ENCODE measurements at regions not wholly inside any gene's neighbourhood (a gene's known extent, or its start where the extent isn't known, plus 50 kb on each side); places are given as distances from the start of the nearest gene placed in this dataset.

DNA sequence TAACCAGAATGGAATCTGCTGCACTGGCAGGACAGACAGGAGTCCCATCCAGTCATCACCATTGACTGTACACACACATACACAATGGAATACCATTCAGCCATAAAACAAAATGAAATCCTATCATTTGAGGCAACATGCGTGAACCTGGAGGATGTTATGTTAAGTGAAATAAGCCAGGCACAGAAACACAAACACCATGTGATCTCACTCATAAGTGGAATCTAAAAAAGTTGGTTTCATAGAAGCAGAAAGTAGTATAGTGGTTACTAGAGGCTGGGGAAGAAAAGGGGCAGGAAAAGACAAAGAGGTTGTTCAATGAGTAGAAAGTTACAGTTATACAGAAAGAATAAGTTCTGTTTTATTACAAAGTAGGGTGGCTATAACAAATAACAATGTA is 884.0 kb upstream of the ACO1 start:
- no peak overlapping the region for H3K9ac ChIP-seq (ENCODE audit: control insufficient read depth, insufficient read depth, low read length)
- H4K20me1 ChIP-seq (ENCODE audit: control insufficient read depth, insufficient read depth), result no peaks in the 10 kb centered on the region
- no peak overlapping the region for H3K4me2 ChIP-seq (ENCODE audit: control insufficient read depth, insufficient read depth)
- ChIA-PET POLR2A (no interaction called here), CTCF (interaction anchor here (1.6 kb wide), 1 partner anchor 42 kb away, joined by 3 read pairs; no protein-coding TSS in a partner anchor), RAD21 (ENCODE audit: unreplicated experiment) (no interaction called here), SMC1A (ENCODE audit: uncharacterized antibody, unreplicated experiment) (no interaction called here)
- DNase-seq (ENCODE audit: low read depth, low spot score) (no peak), FAIRE-seq (peak; percentile 31), ATAC-seq (no peak)
- no peaks in the 10 kb centered on the region for H3K36me3 ChIP-seq (ENCODE audit: control insufficient read depth in 2 of 2, insufficient read depth in 2 of 2, low read length in 1 of 2)
- H2AFZ ChIP-seq (ENCODE audit: control insufficient read depth, low read depth, low read length), result no peak overlapping the region
- no peaks in the 10 kb centered on the region for H3K27me3 ChIP-seq (replicated peaks in 1 of 2; ENCODE audit: control insufficient read depth in 2 of 2, insufficient read depth in 2 of 2, low read length in 1 of 2)
- no peak for TF ChIP-seq E4F1 (IDR thresholded peaks at IDR 0.05; ENCODE audit: borderline replicate concordance, partially characterized antibody)
- no peak for TF ChIP-seq IRF4 (IDR thresholded peaks at IDR 0.05; ENCODE audit: low read depth, low read length)
- no peak for TF ChIP-seq RUNX3 (IDR thresholded peaks at IDR 0.05; ENCODE audit: low read length)
- TF ChIP-seq CBX3 (IDR thresholded peaks at IDR 0.05; ENCODE audit: borderline replicate concordance, low read depth), result no peak
- TF ChIP-seq BCL3 (IDR thresholded peaks at IDR 0.05; ENCODE audit: borderline replicate concordance, insufficient read depth, low read depth, low read length, poor library complexity, severe bottlenecking), result no peak
- H3K4me1 ChIP-seq (ENCODE audit: control insufficient read depth, insufficient read depth, low read length), result no peaks in the 10 kb centered on the region
- WGBS (ENCODE audit: insufficient coverage, insufficient replicate concordance, low lambda C conversion rate, missing lambda C conversion rate), result 60% methylated on average over 1 of the region's 1 CpG
- in situ Hi-C loops (cut with MboI), result no loop called here
- BruUV-seq (replicated peaks), result no TSS peak
- intact Hi-C loops (cut with micrococcal nuclease; ENCODE audit: unreplicated experiment), result no loop called here
- H3K9me3 ChIP-seq (replicated peaks; ENCODE audit: control insufficient read depth, insufficient read depth, low read length), result no peaks in the 10 kb centered on the region
- no peak overlapping the region for H3K4me3 ChIP-seq
- no peaks in the 10 kb centered on the region for H3K79me2 ChIP-seq (ENCODE audit: control insufficient read depth, insufficient read depth, low read length)
- no peak overlapping the region for H3K27ac ChIP-seq (ENCODE audit: control insufficient read depth, insufficient read depth)
